Renal cortex interstitium (tissue), 11 donors: ENCODE measurements at regions not wholly inside any gene's neighbourhood (a gene's known extent, or its start where the extent isn't known, plus 50 kb on each side); places are given as distances from the start of the nearest gene placed in this dataset.
"Not testable (repeated sequence)": the region's sequence is repeated elsewhere in the genome, so short reads cannot be mapped to it uniquely, and the experiment has no call there.

Experiments used
- DNase-seq, 11 donors: peaks; one replicate each; pipeline ENCODE4 v3.0.0-alpha.2; 2013; ENCODE audit warnings: low read depth in 9 of 11, low spot score in 4 of 11; ENCODE audit errors: extremely low read depth in 1 of 11

DNA sequence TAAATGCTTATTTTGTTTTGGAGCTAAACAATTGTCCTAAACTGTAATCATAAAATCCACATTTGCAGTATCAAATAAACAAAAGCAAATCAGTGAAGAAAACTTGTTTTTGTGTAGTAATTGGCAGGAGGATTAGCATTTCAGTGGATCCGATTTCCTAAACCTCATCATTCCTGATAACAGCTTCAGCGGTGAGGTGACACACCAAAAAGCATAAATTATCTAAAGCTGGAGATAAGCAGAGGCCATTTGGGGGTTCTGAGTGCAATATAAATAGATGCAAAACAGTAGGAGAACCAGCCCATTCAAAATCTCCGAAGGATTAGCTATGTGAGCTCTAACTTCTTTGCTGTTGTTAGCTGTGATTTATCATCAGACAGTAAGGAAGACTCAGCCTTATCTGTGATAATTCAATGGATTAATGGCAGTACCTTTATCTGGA is 235.8 kb downstream of the EPHA7 start:
- DNase-seq, result no peak

DNA sequence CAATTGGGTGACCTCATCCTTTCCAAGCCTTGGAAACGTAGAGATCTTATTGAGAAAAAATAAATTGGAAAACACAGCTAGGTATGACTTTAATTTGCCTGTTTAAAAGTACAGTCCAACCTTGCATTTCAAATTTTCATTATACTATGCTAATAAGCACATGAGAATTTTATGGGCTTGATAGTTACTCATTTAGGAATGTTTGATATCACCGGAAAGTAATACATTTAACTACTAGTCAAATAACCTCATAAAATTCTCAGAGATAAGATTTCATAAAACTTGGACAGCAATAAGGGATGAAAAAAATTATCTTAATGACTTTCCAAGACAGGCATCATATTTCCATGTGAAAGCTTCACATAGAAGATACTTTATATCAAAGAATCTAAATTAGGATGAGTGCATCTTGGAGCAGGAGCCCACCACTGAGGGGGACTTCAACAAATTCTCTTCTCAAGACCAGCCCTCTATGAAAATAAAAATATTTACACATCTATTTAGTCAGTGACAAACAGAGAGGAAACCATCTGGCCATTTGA is 236.3 kb downstream of the EPHA7 start:
- no peak for DNase-seq

DNA sequence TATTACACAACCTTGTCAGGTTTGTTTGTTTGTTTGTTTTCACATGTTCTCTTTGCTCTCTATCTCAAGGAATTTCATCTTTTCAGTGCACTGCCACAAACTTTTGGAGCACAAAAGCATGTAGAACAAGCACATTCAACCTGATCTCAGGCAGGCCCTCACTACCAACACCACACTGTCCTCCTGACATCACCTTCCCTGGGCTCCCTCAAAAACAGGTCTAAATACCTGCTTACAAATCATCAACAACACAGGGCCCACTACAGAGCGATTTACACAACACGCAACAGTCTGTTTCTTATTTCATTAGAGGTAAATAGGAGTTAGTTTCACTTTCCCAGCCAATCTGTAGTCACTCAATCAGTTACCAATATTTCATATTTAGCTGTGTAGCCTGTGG is 241.4 kb downstream of the EPHA7 start:
- DNase-seq, result no peak

DNA sequence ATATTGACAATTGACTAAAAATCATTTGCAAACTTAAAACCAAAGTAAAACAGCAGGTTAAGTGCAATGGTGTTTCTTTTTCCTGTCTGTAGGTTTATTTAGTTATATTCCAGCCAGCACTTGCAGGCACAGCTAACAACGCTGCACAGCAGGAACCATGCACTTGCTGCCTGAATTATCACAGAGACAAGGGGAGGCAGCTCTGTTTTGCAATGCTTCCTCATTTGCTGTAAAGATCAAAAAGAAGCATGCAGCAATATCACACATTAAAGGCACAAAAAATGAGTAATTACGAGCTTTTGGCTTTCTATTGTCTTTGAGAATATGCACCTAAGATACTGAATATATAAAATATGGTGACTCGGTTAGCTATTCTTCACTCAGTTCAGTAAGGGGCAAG is 241.9 kb downstream of the EPHA7 start:
- DNase-seq, result no peak

DNA sequence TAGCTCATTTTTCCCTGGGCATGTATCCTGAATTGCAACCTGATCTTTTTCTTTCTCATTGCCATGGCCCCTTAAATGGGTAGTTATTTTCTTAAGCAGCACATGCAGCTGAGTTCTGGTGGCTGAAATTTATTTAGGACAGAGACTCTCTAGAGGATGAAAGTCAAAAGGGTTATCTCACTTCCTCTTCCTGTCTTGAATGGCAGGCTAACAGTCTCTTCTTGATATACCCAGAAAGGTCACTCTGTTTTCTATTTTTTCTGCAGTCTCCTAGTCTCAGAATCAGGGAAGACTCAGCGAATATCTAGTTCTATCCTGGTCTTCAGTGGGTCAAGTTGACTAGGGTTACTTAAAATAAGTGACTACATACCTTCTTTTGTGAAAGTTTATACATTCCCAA is 243.3 kb downstream of the EPHA7 start:
- DNase-seq, result peak in 1 of 11 donors; percentile 11

DNA sequence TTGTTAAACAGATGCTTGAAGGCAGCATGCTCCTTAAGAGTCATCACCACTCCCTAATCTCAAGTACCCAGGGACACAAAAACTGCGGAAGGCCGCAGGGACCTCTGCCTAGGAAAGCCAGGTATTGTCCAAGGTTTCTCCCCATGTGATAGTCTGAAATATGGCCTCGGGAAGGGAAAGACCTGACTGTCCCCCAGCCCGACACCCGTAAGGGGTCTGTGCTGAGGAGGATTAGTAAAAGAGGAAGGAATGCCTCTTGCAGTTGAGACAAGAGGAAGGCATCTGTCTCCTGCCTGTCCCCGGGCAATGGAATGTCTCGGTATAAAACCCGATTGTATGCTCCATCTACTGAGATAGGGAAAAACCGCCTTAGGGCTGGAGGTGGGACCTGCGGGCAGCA is 245.8 kb downstream of the EPHA7 start:
- not testable (repeated sequence) for DNase-seq

DNA sequence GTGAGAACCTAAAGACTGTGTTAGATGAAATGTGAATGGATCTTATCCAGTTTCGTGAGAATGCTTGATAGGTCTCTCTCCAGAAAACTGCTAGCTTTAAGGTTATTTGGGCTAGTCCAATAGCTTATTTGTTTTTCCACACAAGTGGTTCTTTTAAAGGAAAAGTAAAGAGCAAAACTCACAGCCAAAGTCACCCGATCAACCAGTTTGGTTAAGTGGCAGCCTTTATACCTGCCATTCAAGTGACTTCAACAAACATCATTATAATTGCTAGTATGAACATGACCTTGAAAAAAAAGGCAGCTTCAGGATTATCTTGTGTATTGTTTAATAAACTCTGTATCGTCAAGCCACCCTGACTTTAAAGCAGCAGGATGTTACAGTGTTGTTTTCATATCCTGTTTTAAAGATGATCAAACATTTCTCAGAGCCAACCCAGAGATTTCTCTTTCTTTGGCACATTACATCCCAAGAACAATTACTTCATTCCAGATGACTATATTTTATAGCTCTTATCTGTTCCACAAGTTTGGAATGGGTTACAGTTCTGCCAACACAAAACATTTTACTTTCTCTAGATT is 253.4 kb downstream of the EPHA7 start:
- DNase-seq, result no peak

DNA sequence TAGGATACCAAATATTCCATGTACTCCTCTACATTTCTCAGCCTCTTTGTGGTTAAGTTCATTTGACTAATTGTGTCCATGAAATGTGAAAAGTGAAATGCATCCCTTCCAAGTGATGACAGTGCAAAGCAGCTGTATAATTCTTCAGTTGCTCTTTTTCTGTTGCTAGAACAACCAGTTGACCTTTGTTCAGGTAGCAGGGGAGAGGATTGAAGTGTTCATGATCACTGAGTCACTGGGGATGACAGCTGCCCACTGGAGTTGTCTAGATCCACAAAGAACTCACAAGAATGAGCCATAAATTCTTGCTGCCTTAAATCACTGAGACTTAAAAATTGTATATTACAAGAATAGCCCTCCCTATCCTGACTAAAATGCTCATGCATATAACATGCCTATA is 254.6 kb downstream of the EPHA7 start:
- DNase-seq, result no peak

DNA sequence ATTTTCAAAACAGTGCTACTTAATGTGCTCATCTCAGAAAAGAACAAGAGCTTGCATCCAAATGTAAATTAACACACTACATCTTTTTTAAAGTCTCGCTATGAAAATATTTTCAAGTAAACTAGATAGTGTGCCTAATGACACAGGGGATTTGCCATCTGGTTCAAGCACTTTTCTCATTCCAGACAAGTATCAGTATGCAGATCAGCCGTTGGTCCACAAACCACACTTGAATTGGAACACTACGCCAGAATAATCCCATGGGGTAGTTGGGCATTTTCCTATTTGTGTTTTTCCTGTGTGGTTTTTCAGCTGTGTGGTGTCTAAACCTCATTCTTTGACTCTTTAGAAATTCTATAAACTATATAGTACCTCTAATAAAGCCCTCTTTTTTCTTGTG is 256.2 kb downstream of the EPHA7 start:
- DNase-seq, result no peak

DNA sequence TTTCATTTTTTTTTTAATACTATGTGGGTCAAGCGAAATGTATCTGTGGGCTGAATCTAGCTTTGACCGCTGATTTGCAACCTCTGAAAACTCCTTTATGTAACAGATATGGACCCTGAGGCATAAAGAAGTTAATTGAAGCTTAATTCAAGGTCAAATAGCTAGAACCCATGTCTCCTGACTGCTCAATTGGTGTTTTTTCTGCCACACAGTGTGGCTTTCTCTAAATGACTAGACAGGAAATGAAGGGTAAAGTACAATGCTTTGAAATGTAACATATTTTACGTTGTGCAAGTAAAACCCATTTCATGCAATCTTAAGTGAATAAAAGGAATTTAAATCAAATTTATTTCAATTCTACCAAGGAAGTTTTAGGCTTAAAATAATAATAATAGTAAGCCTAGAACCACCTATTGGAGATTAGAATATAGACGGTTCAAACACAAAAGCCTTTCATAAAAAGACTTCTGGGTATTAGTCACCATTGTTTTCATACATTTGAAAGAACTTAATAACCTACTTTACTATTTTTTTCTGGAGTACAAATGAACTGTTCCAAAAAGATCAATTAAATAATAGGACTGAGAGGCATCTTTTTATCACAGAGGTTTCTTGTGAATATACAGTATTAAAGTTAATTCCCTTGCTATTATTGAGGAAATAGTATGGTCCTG is 279.8 kb downstream of the EPHA7 start:
- DNase-seq, result no peak

DNA sequence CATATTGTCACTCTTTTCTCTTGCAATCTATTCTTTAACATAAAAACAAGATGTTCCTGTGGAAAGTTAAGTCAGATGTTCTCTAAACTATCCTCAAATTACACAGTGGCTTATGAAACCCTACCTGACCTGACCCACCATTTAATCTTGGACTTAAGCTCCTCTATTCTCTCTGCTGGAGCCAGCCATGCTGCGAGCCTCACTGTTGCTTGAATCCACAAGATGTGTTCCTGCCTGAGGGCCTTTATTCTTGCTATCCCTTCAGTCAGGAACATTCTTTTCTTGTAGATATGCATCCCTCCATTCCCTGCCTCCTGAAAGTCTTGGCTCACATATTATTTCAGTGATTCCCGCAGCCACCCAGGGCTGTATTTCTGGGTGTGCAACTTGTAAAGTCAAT is 283.2 kb downstream of the EPHA7 start:
- no peak for DNase-seq

DNA sequence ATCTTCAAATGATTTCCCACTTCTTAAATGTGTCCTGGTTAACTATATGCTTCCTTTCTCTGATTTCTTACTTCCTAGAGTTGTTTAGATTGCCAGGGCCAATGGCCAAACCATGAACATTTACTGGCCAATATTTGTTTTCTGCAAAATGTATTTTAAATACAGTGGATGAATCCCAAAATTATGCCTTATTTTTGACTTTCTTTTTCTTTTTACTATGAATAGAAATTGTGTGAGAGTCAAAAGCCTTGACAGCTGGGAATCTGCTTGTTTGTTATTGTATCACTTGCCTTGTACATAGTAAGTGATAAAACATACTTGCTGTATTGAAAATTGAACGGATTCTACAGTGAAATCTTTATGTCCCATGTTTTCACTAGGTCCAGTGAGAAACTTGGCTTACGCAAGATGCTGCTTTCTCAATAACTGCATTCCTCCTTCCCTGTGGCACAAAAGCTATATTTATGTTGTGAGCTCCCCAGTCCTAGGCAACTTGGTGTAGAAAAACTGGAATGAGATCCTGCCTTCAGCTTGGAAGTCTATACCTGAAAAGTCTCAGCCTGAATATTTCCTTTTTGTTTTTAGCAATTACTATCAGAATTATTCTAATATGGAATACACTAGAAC is 295.2 kb downstream of the EPHA7 start:
- DNase-seq, result no peak

DNA sequence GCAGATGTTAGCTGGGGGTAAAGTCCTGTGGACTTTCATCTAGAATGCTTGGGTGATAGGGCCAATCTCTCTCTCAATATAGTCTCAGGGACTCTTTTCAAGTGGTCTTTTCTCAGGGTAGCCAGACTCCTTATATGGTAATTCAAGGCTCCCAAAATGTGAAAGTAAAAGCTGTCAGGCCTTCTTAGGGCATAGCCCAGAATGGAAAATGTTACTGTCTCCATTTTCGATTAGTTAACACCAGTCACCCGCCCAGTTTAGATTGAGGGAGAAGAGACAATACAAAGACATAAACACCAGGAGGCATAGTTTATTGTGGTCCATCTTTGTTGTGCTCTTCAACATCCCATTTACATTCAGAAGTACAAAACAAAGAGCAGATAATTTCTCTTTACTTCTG is 295.8 kb downstream of the EPHA7 start:
- no peak for DNase-seq

DNA sequence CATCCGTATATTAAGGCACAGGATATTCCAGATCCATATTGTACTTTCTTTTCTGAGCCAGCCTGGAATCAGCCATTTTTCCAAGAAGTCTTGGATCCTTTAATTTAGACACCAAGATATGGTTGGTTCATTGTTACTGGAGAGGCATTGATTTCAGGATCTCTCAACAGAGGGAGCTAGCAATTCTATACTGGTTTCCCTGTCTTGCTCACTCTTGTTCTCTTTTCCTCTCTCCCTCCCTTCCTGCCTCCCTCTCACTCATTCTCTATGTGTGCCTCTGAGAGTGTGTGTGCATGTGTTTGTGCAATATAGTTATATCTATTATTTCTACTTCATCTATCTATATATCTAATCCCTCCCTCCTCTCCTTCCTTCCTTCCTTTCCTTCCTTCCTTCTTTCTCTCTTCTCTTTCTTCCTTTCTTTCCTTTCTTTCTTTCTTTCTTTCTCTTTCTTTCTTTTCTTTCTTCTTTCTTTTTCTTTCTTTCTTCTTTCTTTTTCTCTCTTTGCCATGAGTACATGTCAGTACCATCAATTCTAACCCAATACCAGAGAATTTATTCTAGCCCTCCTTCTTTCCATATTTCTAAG is 299.1 kb downstream of the EPHA7 start:
- DNase-seq, result no peak

DNA sequence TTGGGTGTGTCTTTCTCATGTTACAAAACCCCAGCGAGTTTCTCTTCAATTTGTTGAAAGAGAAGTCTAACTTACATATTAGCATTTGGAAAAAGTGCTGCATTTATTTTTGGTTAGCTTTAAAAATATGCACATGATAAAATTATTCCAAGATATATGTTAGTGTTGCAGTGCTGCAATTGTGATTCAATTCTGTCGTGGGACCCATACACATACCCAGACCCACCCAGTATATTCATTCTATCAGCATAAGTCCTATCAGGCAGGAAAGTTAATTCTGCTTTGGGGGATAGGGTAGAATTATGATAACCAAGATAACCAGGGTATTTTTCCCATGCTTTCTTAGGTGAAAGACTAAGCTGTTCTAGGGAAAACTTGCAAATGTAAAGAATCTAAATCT is 313.5 kb downstream of the EPHA7 start:
- DNase-seq, result no peak

DNA sequence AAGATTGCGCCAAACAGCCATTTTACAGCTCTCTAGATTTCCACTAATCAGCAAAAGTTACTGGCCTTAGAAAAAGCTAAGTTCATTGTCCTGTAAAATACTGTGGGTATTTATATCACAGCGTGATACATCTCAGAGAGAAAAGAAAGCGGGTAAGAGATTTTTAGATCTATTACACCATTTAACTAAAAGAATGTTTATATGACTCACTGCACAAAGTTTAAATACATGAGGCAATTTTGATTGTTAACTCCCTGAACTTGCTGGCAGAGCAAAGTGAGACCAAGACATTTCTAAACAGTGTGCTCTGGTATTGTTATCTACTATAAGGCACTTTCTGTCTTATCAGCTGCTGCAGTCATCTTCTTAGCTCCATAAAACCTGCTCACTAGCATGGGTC is 314.3 kb downstream of the EPHA7 start:
- DNase-seq, result no peak

DNA sequence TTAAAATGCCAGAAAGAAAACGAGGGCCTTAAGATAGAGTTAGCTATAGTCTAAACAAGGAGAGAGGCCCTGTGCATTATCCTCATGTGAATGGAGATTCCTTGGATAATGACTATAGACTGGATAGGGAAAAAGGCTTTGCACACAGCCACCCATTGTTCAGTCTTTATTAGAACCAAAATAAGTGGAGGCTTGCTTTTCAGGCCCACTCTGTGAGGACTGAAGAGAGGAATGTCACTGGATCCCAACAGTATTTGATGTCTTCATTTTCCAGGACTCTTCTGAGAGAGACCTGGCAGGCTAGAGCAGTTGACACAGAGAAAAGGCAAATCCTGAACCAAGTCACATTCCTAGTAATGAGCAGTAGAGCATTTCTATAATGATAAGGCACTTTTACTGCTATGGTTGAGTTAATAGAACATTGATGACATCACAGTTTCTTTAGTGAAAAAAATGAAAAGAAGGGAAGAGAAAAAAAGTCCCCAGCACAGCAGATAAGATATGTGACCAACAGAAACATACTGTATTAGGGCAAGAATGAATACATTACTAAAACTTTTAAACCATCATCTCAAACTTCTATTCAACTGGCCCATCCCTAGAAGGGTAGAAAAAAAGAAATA is 315.1 kb downstream of the EPHA7 start:
- no peak for DNase-seq

DNA sequence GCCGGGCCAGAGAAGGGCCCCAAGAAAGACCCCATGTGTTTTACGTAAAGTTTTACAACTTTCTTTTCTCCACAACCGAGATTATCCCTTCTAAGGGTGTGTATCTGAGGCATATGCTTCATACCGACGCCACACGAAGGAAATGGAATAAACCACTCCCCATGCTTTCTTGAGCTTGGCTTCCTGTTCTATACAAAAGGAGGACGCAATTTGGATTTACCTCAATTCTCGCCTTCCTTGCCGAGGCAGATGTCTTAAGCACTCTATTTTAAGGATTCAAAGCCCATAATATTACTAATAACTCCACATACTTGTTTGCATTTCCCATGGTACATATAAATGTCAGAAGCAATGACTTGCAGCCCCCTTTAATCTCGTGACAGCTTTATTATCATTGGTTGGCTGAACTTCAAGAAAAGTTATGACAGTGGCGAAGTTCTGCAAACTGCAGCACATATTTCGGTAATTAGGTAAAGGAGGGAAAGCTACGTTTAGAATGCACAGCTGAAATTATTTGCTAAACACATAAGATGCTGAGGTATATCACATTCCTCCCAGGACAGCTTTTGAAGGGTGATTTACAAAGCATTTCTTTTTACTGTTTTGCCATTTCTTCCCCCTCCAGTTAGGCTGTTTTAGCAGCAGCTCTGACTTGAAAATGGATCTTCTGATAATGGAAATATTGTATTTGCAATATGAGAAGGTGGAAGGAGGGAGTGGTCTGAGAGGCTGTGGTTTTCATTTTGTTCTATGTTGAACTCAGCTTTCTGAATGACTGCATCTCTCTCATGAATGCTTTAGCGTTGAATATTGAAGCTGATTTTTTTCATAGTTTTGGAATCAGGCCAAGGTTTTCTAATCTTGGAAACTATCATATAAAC is 330.5 kb downstream of the EPHA7 start:
- peak; percentile 26 to 65 (median 45) for DNase-seq

DNA sequence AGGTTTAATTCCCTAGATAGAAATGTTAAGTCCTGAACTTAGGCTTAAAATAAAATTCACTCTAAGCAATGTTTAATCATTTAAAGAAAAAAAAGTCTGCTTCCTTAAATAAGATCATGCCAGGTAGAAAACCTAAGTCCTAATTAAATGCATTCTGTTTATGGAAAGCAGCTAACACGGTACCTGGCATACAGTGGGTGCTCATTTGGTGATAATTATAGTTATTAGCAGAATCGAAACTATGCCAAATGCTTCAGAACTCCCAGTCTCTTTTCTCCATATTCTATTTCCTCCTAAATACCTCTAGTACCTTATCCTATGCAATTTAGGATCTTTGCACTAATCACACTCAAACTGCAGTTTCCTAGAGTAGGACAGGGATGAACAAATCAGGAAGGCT is 331.8 kb downstream of the EPHA7 start:
- DNase-seq, result no peak
